Trophoblast cell (in vitro differentiated cells and primary cell): ENCODE measurements at regions not wholly inside any gene's neighbourhood (a gene's known extent, or its start where the extent isn't known, plus 50 kb on each side); places are given as distances from the start of the nearest gene placed in this dataset.
A peak's percentile ranks its signal among the peaks of the same experiment; 100 is the strongest.

Experiments
- DNase-seq, 2 donors: peaks; one replicate each; pipeline ENCODE4 v3.0.0-alpha.2; 2016
- H2AFZ ChIP-seq: 2 replicates; pipeline ENCODE4 v1.6.1; 2013; ENCODE audit warnings: low read length, moderate library complexity, mild to moderate bottlenecking; ENCODE audit not compliant: insufficient read depth, poor library complexity
- H2AK5ac ChIP-seq: 2 replicates; pipeline ENCODE4 v1.6.1; 2013; ENCODE audit warnings: mild to moderate bottlenecking, low read length
- H2BK120ac ChIP-seq: 2 replicates; pipeline ENCODE4 v1.6.1; 2013; ENCODE audit warnings: low read length, mild to moderate bottlenecking, moderate library complexity; ENCODE audit not compliant: insufficient read depth, poor library complexity
- H2BK12ac ChIP-seq: 2 replicates; pipeline ENCODE4 v1.6.1; 2013; ENCODE audit warnings: mild to moderate bottlenecking, low read length, moderate library complexity
- H2BK5ac ChIP-seq: 2 replicates; pipeline ENCODE4 v1.6.1; 2013; ENCODE audit warnings: low read length, low read depth, moderate library complexity, mild to moderate bottlenecking; ENCODE audit not compliant: poor library complexity
- H3K14ac ChIP-seq: 2 replicates; pipeline ENCODE4 v1.6.1; 2013; ENCODE audit warnings: mild to moderate bottlenecking, low read length
- H3K18ac ChIP-seq: 2 replicates; pipeline ENCODE4 v1.6.1; 2013; ENCODE audit warnings: mild to moderate bottlenecking, low read length
- H3K23ac ChIP-seq: 2 replicates; pipeline ENCODE4 v1.6.1; 2013; ENCODE audit warnings: low read length
- H3K27ac ChIP-seq: 2 replicates; pipeline ENCODE4 v1.5.1; 2013; ENCODE audit warnings: low read depth, mild to moderate bottlenecking, inconsistent platforms, low read length, moderate library complexity
- H3K27me3 ChIP-seq: 2 replicates; pipeline ENCODE4 v1.6.1; 2013; ENCODE audit warnings: inconsistent platforms, mild to moderate bottlenecking, low read length, moderate library complexity; ENCODE audit not compliant: insufficient read depth
- H3K36me3 ChIP-seq, 2 experiments: 1 replicate in 1 of 2; 2 replicates in 1 of 2; pipeline ENCODE4 v1.6.1; 2013; ENCODE audit warnings: low read length in 2 of 2, mild to moderate bottlenecking in 2 of 2, moderate library complexity in 1 of 2; ENCODE audit not compliant: insufficient read depth in 2 of 2, control insufficient read depth in 1 of 2
- H3K4ac ChIP-seq: 2 replicates; pipeline ENCODE4 v1.6.1; 2013; ENCODE audit warnings: low read depth, mild to moderate bottlenecking, low read length, moderate library complexity
- H3K4me1 ChIP-seq, 2 experiments: 1 replicate in 1 of 2; 2 replicates in 1 of 2; pipeline ENCODE4 v1.6.1; 2013; ENCODE audit warnings: low read length in 2 of 2, mild to moderate bottlenecking in 2 of 2, moderate library complexity in 1 of 2; ENCODE audit not compliant: insufficient read depth in 2 of 2, control insufficient read depth in 1 of 2
- H3K4me2 ChIP-seq: 2 replicates; pipeline ENCODE4 v1.6.1; 2013; ENCODE audit warnings: inconsistent platforms, mild to moderate bottlenecking, low read length, moderate library complexity
- H3K4me3 ChIP-seq: 2 replicates; pipeline ENCODE4 v1.5.1; 2013; ENCODE audit warnings: mild to moderate bottlenecking, low read depth, low read length, inconsistent platforms
- H3K79me1 ChIP-seq: one replicate; pipeline ENCODE4 v1.6.1; 2013; ENCODE audit warnings: low read length
- H3K79me2 ChIP-seq: 2 replicates; pipeline ENCODE4 v1.6.1; 2013; ENCODE audit warnings: low read length, mild to moderate bottlenecking; ENCODE audit not compliant: control insufficient read depth, insufficient read depth, poor library complexity
- H3K9ac ChIP-seq: 2 replicates; pipeline ENCODE4 v1.6.1; 2013; ENCODE audit warnings: mild to moderate bottlenecking, low read length
- H3K9me3 ChIP-seq: 2 replicates; pipeline ENCODE4 v1.6.1; 2013; ENCODE audit warnings: low read depth, mild to moderate bottlenecking, control low read depth, inconsistent platforms, low read length; ENCODE audit not compliant: insufficient read depth
- H4K12ac ChIP-seq: 2 replicates; pipeline ENCODE4 v1.6.1; 2013; ENCODE audit warnings: low read depth, mild to moderate bottlenecking, low read length, moderate library complexity
- H4K8ac ChIP-seq: 2 replicates; pipeline ENCODE4 v1.6.1; 2013; ENCODE audit warnings: low read depth, mild to moderate bottlenecking, low read length, moderate library complexity
- H4K91ac ChIP-seq: one replicate; pipeline ENCODE4 v1.6.1; 2013; ENCODE audit warnings: low read depth, mild to moderate bottlenecking, low read length, moderate library complexity
- WGBS: extraction: QIAGEN DNeasy Blood & Tissue Kit; methylation state at CpG from one replicate; pipeline ENCODE4 v1.1.7; 2013; ENCODE audit warnings: missing lambda C conversion rate; ENCODE audit not compliant: insufficient read length, insufficient coverage; ENCODE audit errors: extremely low coverage; 5-methylcytosine and 5-hydroxymethylcytosine counted together

- H2BK12ac ChIP-seq = no peak overlapping the region
- H4K8ac ChIP-seq = no peak overlapping the region
- H3K9me3 ChIP-seq = peaks cover 3% of the 10 kb centered on the region
- H3K9ac ChIP-seq = no peak overlapping the region
- H3K27me3 ChIP-seq = peaks cover 12% of the 10 kb centered on the region
- no CpG with 5 or more reads among the region's 14 CpGs for WGBS
- no peak overlapping the region for H3K14ac ChIP-seq
- peaks cover 3 to 4% of the 10 kb centered on the region in 2 experiments for H3K4me1 ChIP-seq
- H3K23ac ChIP-seq = no peak overlapping the region
- no peak overlapping the region for H4K12ac ChIP-seq
- H2BK5ac ChIP-seq = no peak overlapping the region
- no peak overlapping the region for H2AFZ ChIP-seq
- H2BK120ac ChIP-seq = no peak overlapping the region
- no peak overlapping the region for H2AK5ac ChIP-seq
- no peaks in the 10 kb centered on the region for H3K79me1 ChIP-seq
- H4K91ac ChIP-seq = no peak overlapping the region
- peak overlapping the region; percentile 90 for H3K4me2 ChIP-seq
- H3K18ac ChIP-seq = no peak overlapping the region
- no peak overlapping the region for H3K27ac ChIP-seq
- no peaks in the 10 kb centered on the region for H3K36me3 ChIP-seq
- DNase-seq = no peak
- H3K4ac ChIP-seq = no peak overlapping the region
- peak overlapping the region; percentile 54 for H3K4me3 ChIP-seq
- no peaks in the 10 kb centered on the region for H3K79me2 ChIP-seq
Observed at GRCh38 chr18:34159691-34160185, 65.0 kb downstream of the NOL4 start.

- peaks cover 12% of the 10 kb centered on the region for H3K27me3 ChIP-seq
- H3K9me3 ChIP-seq = peaks cover 3% of the 10 kb centered on the region
- no peak overlapping the region for H3K9ac ChIP-seq
- no peak overlapping the region for H3K27ac ChIP-seq
- peak overlapping the region; percentile 54 for H3K4me3 ChIP-seq
- no peak overlapping the region for H4K8ac ChIP-seq
- no peak overlapping the region for H3K14ac ChIP-seq
- H3K23ac ChIP-seq = no peak overlapping the region
- DNase-seq = no peak
- H2AFZ ChIP-seq = peak overlapping the region; percentile 56
- H4K12ac ChIP-seq = no peak overlapping the region
- no peak overlapping the region for H2AK5ac ChIP-seq
- no peaks in the 10 kb centered on the region for H3K36me3 ChIP-seq
- H2BK5ac ChIP-seq = no peak overlapping the region
- H4K91ac ChIP-seq = no peak overlapping the region
- H2BK12ac ChIP-seq = no peak overlapping the region
- no peak overlapping the region for H3K4ac ChIP-seq
- H3K79me1 ChIP-seq = no peaks in the 10 kb centered on the region
- no peak overlapping the region for H2BK120ac ChIP-seq
- H3K4me1 ChIP-seq = peaks cover 3 to 4% of the 10 kb centered on the region in 2 experiments
- WGBS = no CpG with 5 or more reads among the region's 54 CpGs
- peak overlapping the region; percentile 90 for H3K4me2 ChIP-seq
- H3K18ac ChIP-seq = no peak overlapping the region
- no peaks in the 10 kb centered on the region for H3K79me2 ChIP-seq
Observed at GRCh38 chr18:34158881-34159690, 65.6 kb downstream of the NOL4 start.

DNA sequence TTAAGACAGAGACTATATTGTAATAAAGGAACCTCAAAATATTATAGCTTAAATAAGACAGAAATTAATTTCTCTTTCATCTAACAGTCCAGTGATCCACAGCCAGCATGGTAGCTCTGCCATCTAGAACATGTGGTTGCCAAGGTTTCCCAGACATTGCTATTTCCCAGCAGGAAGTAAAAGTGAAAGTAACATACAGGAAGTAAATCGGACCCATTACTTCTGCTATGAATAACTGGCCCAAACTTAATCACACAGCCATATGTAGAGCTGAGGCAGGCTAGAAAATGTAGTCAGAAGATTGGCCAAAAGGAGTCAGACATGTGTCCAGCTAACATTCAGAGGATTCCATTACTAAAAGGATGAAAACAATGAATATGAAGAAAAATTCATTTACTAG, 71.0 kb downstream of the NOL4 start:
- no peak overlapping the region for H3K4me2 ChIP-seq
- no peak overlapping the region for H2AK5ac ChIP-seq
- H3K4me1 ChIP-seq = no peaks in the 10 kb centered on the region
- no peak overlapping the region for H4K91ac ChIP-seq
- no CpG with 5 or more reads among the region's 1 CpG for WGBS
- H3K79me2 ChIP-seq = no peaks in the 10 kb centered on the region
- H3K27ac ChIP-seq = no peak overlapping the region
- H4K12ac ChIP-seq = no peak overlapping the region
- H2BK120ac ChIP-seq = no peak overlapping the region
- no peak overlapping the region for H3K23ac ChIP-seq
- no peak overlapping the region for H2BK5ac ChIP-seq
- no peak overlapping the region for H3K9ac ChIP-seq
- no peak overlapping the region for H2BK12ac ChIP-seq
- H2AFZ ChIP-seq = no peak overlapping the region
- no peak overlapping the region for H3K4ac ChIP-seq
- H3K18ac ChIP-seq = no peak overlapping the region
- no peaks in the 10 kb centered on the region for H3K9me3 ChIP-seq
- H4K8ac ChIP-seq = no peak overlapping the region
- H3K36me3 ChIP-seq = no peaks in the 10 kb centered on the region
- H3K27me3 ChIP-seq = peaks cover 3% of the 10 kb centered on the region
- DNase-seq = no peak
- H3K14ac ChIP-seq = no peak overlapping the region
- no peaks in the 10 kb centered on the region for H3K79me1 ChIP-seq
- no peak overlapping the region for H3K4me3 ChIP-seq

- Histone ChIP-seq H3K9ac (no peak overlapping the region), H3K27ac (no peak overlapping the region), H2BK120ac (no peak overlapping the region), H3K79me2 (no peaks in the 10 kb centered on the region), H4K8ac (no peak overlapping the region), H3K27me3 (no peaks in the 10 kb centered on the region), H4K12ac (no peak overlapping the region), H3K4me3 (no peak overlapping the region), H2AFZ (no peak overlapping the region), H4K91ac (no peak overlapping the region), H2BK5ac (no peak overlapping the region), H3K79me1 (no peaks in the 10 kb centered on the region), H3K4me2 (no peak overlapping the region), H3K14ac (no peak overlapping the region), H3K4ac (no peak overlapping the region), H2AK5ac (no peak overlapping the region), H3K18ac (no peak overlapping the region), H3K4me1 (no peaks in the 10 kb centered on the region), H3K23ac (no peak overlapping the region), H3K9me3 (no peaks in the 10 kb centered on the region), H3K36me3 (no peaks in the 10 kb centered on the region), H2BK12ac (no peak overlapping the region)
- DNase-seq = no peak
- no CpG with 5 or more reads among the region's 1 CpG for WGBS
Observed at GRCh38 chr18:34131006-34131405, 93.7 kb downstream of the NOL4 start.
